HL-60 (cell line): ENCODE measurements at regions not wholly inside any gene's neighbourhood (a gene's known extent, or its start where the extent isn't known, plus 50 kb on each side); places are given as distances from the start of the nearest gene placed in this dataset.

Experiments used
- DNase-seq, 2 experiments: peaks; one replicate each; pipeline ENCODE4 v3.0.0-alpha.2; 2010 to 2020; ENCODE audit warnings: low read depth in 1 of 2, low spot score in 1 of 2
- H3K27ac ChIP-seq: fragments of 250-450 bp; sonication (Bioruptor Pico); replicated peaks from 2 replicates; pipeline ENCODE4 v1.5.1; 2020; ENCODE audit warnings: mild to moderate bottlenecking, moderate library complexity
- H3K27me3 ChIP-seq: fragments of 250-450 bp; sonication (Bioruptor Pico); 2 replicates; pipeline ENCODE4 v1.5.1; 2021; ENCODE audit warnings: mild to moderate bottlenecking, moderate library complexity; ENCODE audit not compliant: insufficient read depth, poor library complexity, severe bottlenecking
- H3K4me3 ChIP-seq: replicated peaks from 2 replicates; pipeline ENCODE4 v1.5.1; 2011; ENCODE audit warnings: mild to moderate bottlenecking, control low read depth, low read length; ENCODE audit not compliant: insufficient read depth
- GABPA ChIP-seq: IDR thresholded peaks from 2 replicates; pipeline ENCODE4 v1.6.1; 2012; ENCODE audit warnings: low read depth
- POLR2AphosphoS5 ChIP-seq: IDR thresholded peaks from 2 replicates; pipeline ENCODE4 v1.6.1; 2012; ENCODE audit warnings: low read depth
- SPI1 ChIP-seq: IDR thresholded peaks from 2 replicates; pipeline ENCODE4 v1.6.1; 2012; ENCODE audit warnings: low read depth, mild to moderate bottlenecking, borderline replicate concordance
- TF ChIP-seq, protein P1 (sequence below): IDR thresholded peaks from one replicate; pipeline ENCODE4 v1.5.1; 2011; ENCODE audit warnings: low read length, control low read depth, inconsistent platforms; ENCODE audit not compliant: insufficient read depth
- TF ChIP-seq, protein P2 (sequence below): IDR thresholded peaks from 2 replicates; pipeline ENCODE4 v1.6.1; 2012; ENCODE audit warnings: low read depth; ENCODE audit not compliant: insufficient replicate concordance

DNA sequence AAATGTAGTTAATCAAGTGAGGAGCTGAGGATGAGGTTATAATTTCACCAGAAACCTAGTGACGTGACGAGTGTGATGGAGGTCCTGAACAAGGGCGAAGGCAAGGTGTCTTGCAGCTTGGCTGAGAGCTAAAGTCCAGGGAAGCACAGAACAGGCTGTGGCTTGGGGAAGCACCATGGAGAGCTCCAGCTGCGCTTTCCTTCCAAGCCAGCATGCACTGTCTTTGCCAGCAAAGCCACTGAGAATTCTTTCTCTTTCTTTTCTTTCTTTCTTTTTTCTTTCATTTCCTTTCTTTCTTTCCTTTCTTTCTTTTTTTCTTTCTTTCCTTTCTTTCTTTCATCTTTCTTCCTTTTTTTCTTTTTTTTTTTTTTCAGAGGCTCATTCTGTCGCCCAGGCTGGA is 239.3 kb downstream of the FBXO15 start:
- no peak for DNase-seq

DNA sequence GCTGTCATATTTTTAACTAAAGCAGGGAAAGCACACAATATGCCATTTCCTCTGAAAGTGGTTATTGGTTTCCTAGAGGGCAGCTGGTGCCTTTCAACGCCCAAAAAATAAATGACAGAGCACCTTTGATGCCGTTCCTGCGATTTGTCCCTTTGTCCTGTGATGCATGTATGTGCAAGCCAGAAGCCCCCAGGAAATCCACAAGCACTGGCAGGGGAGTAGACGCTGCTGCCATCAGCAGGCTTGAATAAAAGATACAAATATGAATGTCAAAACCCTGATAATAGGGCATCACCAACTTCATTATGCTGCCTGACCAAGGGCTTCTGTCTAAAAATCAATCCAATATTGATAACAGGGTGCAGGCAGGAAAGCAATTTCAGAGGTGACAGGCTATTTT is 246.1 kb downstream of the FBXO15 start:
- H3K27ac ChIP-seq = no peak overlapping the region
- no peak for TF ChIP-seq SPI1
- no peak overlapping the region for H3K4me3 ChIP-seq
- no peaks in the 10 kb centered on the region for H3K27me3 ChIP-seq
- no peak for DNase-seq

More for the DNA sequence above, 239.3 kb downstream of the FBXO15 start:
- Histone ChIP-seq H3K4me3 (no peak overlapping the region), H3K27ac (no peak overlapping the region), H3K27me3 (no peaks in the 10 kb centered on the region)
- TF ChIP-seq GABPA = no peak
- TF ChIP-seq, protein P1, sequence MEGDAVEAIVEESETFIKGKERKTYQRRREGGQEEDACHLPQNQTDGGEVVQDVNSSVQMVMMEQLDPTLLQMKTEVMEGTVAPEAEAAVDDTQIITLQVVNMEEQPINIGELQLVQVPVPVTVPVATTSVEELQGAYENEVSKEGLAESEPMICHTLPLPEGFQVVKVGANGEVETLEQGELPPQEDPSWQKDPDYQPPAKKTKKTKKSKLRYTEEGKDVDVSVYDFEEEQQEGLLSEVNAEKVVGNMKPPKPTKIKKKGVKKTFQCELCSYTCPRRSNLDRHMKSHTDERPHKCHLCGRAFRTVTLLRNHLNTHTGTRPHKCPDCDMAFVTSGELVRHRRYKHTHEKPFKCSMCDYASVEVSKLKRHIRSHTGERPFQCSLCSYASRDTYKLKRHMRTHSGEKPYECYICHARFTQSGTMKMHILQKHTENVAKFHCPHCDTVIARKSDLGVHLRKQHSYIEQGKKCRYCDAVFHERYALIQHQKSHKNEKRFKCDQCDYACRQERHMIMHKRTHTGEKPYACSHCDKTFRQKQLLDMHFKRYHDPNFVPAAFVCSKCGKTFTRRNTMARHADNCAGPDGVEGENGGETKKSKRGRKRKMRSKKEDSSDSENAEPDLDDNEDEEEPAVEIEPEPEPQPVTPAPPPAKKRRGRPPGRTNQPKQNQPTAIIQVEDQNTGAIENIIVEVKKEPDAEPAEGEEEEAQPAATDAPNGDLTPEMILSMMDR = no peak
- no peak for TF ChIP-seq SPI1
- TF ChIP-seq, protein P2, sequence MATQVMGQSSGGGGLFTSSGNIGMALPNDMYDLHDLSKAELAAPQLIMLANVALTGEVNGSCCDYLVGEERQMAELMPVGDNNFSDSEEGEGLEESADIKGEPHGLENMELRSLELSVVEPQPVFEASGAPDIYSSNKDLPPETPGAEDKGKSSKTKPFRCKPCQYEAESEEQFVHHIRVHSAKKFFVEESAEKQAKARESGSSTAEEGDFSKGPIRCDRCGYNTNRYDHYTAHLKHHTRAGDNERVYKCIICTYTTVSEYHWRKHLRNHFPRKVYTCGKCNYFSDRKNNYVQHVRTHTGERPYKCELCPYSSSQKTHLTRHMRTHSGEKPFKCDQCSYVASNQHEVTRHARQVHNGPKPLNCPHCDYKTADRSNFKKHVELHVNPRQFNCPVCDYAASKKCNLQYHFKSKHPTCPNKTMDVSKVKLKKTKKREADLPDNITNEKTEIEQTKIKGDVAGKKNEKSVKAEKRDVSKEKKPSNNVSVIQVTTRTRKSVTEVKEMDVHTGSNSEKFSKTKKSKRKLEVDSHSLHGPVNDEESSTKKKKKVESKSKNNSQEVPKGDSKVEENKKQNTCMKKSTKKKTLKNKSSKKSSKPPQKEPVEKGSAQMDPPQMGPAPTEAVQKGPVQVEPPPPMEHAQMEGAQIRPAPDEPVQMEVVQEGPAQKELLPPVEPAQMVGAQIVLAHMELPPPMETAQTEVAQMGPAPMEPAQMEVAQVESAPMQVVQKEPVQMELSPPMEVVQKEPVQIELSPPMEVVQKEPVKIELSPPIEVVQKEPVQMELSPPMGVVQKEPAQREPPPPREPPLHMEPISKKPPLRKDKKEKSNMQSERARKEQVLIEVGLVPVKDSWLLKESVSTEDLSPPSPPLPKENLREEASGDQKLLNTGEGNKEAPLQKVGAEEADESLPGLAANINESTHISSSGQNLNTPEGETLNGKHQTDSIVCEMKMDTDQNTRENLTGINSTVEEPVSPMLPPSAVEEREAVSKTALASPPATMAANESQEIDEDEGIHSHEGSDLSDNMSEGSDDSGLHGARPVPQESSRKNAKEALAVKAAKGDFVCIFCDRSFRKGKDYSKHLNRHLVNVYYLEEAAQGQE = peak; percentile 97
- no peak for TF ChIP-seq POLR2AphosphoS5

DNA sequence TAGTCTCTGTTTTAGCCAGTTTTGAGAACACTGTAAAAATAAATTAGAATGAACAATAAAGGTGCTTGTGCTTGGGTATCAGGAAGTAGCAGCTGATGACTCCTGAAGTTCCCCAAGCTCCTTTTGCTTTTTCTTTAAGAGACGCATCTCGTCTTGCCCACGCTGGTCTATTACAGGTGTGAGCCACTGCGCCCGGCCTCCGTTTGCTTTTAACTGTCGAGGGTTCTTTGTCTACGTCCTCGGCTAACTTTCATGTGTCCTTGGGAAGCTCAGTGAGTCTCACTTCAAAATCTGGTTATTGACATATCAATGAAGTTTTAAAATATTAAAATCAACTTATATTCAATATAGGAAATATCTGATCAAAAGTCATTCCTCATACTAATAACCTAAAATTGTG is 246.5 kb downstream of the FBXO15 start:
- no peak overlapping the region for H3K27ac ChIP-seq
- no peak for TF ChIP-seq GABPA
- no peak for TF ChIP-seq POLR2AphosphoS5
- TF ChIP-seq, protein P2 = no peak
- TF ChIP-seq SPI1 = no peak
- TF ChIP-seq, protein P1 = no peak
- DNase-seq = no peak
- H3K27me3 ChIP-seq = no peaks in the 10 kb centered on the region
- H3K4me3 ChIP-seq = no peak overlapping the region

DNA sequence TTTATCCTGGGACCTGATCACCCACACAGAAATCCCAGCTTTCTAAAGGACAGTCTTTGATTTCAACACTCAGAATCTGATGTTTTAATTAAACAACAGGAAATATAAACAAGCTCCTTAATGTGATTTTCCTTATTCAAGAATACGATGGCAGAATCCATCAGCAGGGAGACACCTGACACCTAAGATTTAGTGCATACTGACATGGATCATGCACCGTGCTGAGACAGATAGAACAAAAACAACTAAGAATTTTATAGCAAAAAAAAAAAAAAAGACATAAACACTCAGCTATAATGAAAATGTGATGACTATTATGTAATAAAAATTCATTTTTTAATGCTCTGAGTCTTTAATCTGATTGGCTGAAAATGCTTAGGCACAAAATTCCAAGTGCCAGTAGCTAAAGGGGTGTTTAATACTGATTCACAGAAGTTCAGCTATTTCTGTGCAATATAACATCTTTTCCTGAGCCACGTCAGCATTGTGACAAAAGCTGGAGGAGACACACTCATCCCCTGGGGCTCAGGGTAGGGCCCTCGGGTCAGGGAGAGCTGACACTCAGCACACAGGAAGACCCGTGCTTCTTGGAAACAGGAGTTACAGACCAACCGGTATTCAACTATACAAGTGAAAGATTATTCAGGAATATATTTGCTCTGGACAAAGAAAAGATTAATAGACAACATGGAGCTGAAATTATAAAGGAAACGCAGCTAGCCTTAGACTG is 247.4 kb downstream of the FBXO15 start:
- no peaks in the 10 kb centered on the region for H3K27me3 ChIP-seq
- no peak for DNase-seq

More for the DNA sequence above, 247.4 kb downstream of the FBXO15 start:
- no peak overlapping the region for H3K27ac ChIP-seq
- TF ChIP-seq, protein P2 = no peak
- TF ChIP-seq GABPA (no peak), SPI1 (no peak), POLR2AphosphoS5 (no peak)
- TF ChIP-seq, protein P1 = no peak
- H3K4me3 ChIP-seq = no peak overlapping the region
